HEK293T (cell line): ENCODE measurements at regions not wholly inside any gene's neighbourhood (a gene's known extent, or its start where the extent isn't known, plus 50 kb on each side); places are given as distances from the start of the nearest gene placed in this dataset.

Source experiments
- ARNT ChIP-seq: fragments of 450-650 bp; IDR thresholded peaks from 2 replicates; pipeline ENCODE4 v1.6.1; 2017; ENCODE audit warnings: mild to moderate bottlenecking
- BHLHE40 ChIP-seq: fragments of 450-650 bp; IDR thresholded peaks from 2 replicates; pipeline ENCODE4 v1.6.1; 2016; ENCODE audit warnings: mild to moderate bottlenecking, moderate library complexity, borderline replicate concordance
- CTBP1 ChIP-seq: fragments of 450-650 bp; IDR thresholded peaks from 2 replicates; pipeline ENCODE4 v1.6.1; 2016; ENCODE audit warnings: borderline replicate concordance
- ELF4 ChIP-seq: fragments of 450-650 bp; IDR thresholded peaks from 2 replicates; pipeline ENCODE4 v1.6.1; 2017; ENCODE audit warnings: antibody characterized with exemption
- FOXA1 ChIP-seq: fragments of 450-650 bp; IDR thresholded peaks from 2 replicates; pipeline ENCODE4 v1.6.1; 2016; ENCODE audit warnings: mild to moderate bottlenecking
- FOXM1 ChIP-seq: fragments of 450-650 bp; IDR thresholded peaks from 2 replicates; pipeline ENCODE4 v1.6.1; 2017; ENCODE audit warnings: mild to moderate bottlenecking, borderline replicate concordance
- HDGF ChIP-seq: fragments of 450-650 bp; IDR thresholded peaks from 2 replicates; pipeline ENCODE4 v1.6.1; 2017; ENCODE audit warnings: antibody characterized with exemption, borderline replicate concordance
- L3MBTL2 ChIP-seq: fragments of 450-650 bp; conservative IDR thresholded peaks from 2 replicates; pipeline ENCODE4 v1.6.1; 2016; ENCODE audit warnings: mild to moderate bottlenecking
- SP1 ChIP-seq: fragments of 450-650 bp; IDR thresholded peaks from 2 replicates; pipeline ENCODE4 v1.6.1; 2017
- SUZ12 ChIP-seq: fragments of 450-650 bp; IDR thresholded peaks from 2 replicates; pipeline ENCODE4 v1.6.1; 2016; ENCODE audit warnings: mild to moderate bottlenecking
- TARDBP ChIP-seq: fragments of 450-650 bp; IDR thresholded peaks from 2 replicates; pipeline ENCODE4 v1.6.1; 2016
- TF ChIP-seq, protein P1 (sequence below): fragments of 450-650 bp; IDR thresholded peaks from 2 replicates; pipeline ENCODE4 v1.6.1; 2016

DNA sequence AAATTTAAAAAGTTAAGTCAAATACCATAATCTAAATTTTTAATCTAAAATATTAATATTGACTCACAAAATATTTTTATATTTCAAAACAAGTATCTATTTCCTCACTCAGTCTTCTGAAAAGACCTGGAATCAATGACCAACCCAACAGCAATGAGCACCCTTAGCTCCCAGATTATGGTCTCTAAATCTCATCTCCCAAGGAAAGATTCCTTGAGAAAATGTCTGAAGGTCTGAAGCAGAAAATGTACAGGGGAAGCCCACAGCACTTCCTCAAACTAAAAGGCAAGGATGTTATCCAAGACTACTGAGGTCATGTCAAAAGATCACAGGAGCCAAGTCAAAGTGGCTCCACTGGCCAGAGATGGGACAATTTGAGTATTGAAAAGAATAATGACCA lies 51.0 kb upstream of the SLCO2A1 start:
- TF ChIP-seq, protein P1, sequence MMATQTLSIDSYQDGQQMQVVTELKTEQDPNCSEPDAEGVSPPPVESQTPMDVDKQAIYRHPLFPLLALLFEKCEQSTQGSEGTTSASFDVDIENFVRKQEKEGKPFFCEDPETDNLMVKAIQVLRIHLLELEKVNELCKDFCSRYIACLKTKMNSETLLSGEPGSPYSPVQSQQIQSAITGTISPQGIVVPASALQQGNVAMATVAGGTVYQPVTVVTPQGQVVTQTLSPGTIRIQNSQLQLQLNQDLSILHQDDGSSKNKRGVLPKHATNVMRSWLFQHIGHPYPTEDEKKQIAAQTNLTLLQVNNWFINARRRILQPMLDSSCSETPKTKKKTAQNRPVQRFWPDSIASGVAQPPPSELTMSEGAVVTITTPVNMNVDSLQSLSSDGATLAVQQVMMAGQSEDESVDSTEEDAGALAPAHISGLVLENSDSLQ, result no peak
- TF ChIP-seq HDGF, result no peak
- TF ChIP-seq SUZ12, result no peak
- no peak for TF ChIP-seq CTBP1
- no peak for TF ChIP-seq SP1
- TF ChIP-seq ARNT, result no peak
- TF ChIP-seq FOXM1, result no peak
- no peak for TF ChIP-seq L3MBTL2
- TF ChIP-seq ELF4, result no peak
- no peak for TF ChIP-seq FOXA1
- TF ChIP-seq BHLHE40, result no peak
- no peak for TF ChIP-seq TARDBP
